GM12874 (cell line): ENCODE measurements at regions not wholly inside any gene's neighbourhood (a gene's known extent, or its start where the extent isn't known, plus 50 kb on each side); places are given as distances from the start of the nearest gene placed in this dataset.

ENCODE experiments used
- CTCF ChIP-seq: IDR thresholded peaks from 2 replicates; pipeline ENCODE4 v1.5.1; 2011; ENCODE audit warnings: low read depth, mild to moderate bottlenecking, control low read depth, low read length, moderate library complexity; ENCODE audit not compliant: insufficient read depth

- no peak for TF ChIP-seq CTCF
Measured at GRCh38 chr3:189570916-189571315, 60.3 kb upstream of the TP63 start.

- no peak for TF ChIP-seq CTCF
Measured at GRCh38 chr3:189572249-189572648, 58.9 kb upstream of the TP63 start.

GRCh38 chr3:189573004-189573403 lies 58.2 kb upstream of the TP63 start:
- no peak for TF ChIP-seq CTCF

- TF ChIP-seq CTCF = no peak
Measured at GRCh38 chr3:189576486-189576885, 54.7 kb upstream of the TP63 start.

- no peak for TF ChIP-seq CTCF
Measured at GRCh38 chr3:189577050-189577951, 53.9 kb upstream of the TP63 start.

- TF ChIP-seq CTCF = no peak
Measured at GRCh38 chr3:189580190-189580589, 51.0 kb upstream of the TP63 start.
